Uterus (tissue), 3 donors: ENCODE measurements at regions not wholly inside any gene's neighbourhood (a gene's known extent, or its start where the extent isn't known, plus 50 kb on each side); places are given as distances from the start of the nearest gene placed in this dataset.
"Not testable (repeated sequence)": the region's sequence is repeated elsewhere in the genome, so short reads cannot be mapped to it uniquely, and the experiment has no call there.

Source experiments
- DNase-seq, 2 donors: peaks; one replicate each; pipeline ENCODE4 v3.0.0-alpha.2; 2019 to 2020
- H3K27ac ChIP-seq, 2 donors: fragments of 200-600 bp; sonication (generic); 1 replicate in 1 of 2; 2 replicates in 1 of 2; pipeline ENCODE4 v1.5.1; 2016 to 2018
- H3K27me3 ChIP-seq, 2 donors: fragments of 200-600 bp; sonication (generic); one replicate each; pipeline ENCODE4 v1.5.1; 2018 to 2019; ENCODE audit warnings: control low read depth in 1 of 2
- H3K36me3 ChIP-seq, 2 donors: fragments of 200-600 bp; sonication (generic); one replicate each; pipeline ENCODE4 v1.5.1; 2019; ENCODE audit warnings: control low read depth in 1 of 2
- H3K4me1 ChIP-seq, 2 donors: fragments of 200-600 bp; sonication (generic); one replicate each; pipeline ENCODE4 v1.5.1; 2018 to 2019; ENCODE audit warnings: control low read depth in 1 of 2
- H3K4me3 ChIP-seq, 2 donors: fragments of 200-600 bp; sonication (generic); 1 replicate in 1 of 2; 2 replicates in 1 of 2; pipeline ENCODE4 v1.5.1; 2018 to 2019; ENCODE audit warnings: mild to moderate bottlenecking in 1 of 2
- H3K9me3 ChIP-seq, 2 donors: fragments of 200-600 bp; sonication (generic); one replicate each; pipeline ENCODE4 v1.5.1; 2019; ENCODE audit warnings: control low read depth in 1 of 2
- CTCF ChIP-seq, 4 experiments: fragments of 200-600 bp in 2 of 4; fragments of 450-650 bp in 2 of 4; sonication (generic) in 2 of 4; IDR thresholded peaks; one replicate each; pipeline ENCODE4 v1.5.1; 2016 to 2019; ENCODE audit warnings: antibody characterized with exemption in 4 of 4, mild to moderate bottlenecking in 2 of 4, moderate library complexity in 1 of 4
- POLR2A ChIP-seq, 2 donors: fragments of 450-650 bp; IDR thresholded peaks; one replicate each; pipeline ENCODE4 v1.6.1; 2016; ENCODE audit warnings: antibody characterized with exemption in 2 of 2, mild to moderate bottlenecking in 1 of 2, moderate library complexity in 1 of 2
- intact Hi-C: fragments of 100-400 bp; cut with DNase I; formaldehyde crosslinking; loops from one replicate; pipeline ENCODE4 v1.15.1; 2023; ENCODE audit warnings: low total_unique reads
- donor health status: DM: yes; HTN: yes; CAD: no.

GRCh38 chr11:81792416-81792815, 941.2 kb downstream of the FAM181B start:
- no peaks in the 10 kb centered on the region for H3K36me3 ChIP-seq
- H3K9me3 ChIP-seq: no peaks in the 10 kb centered on the region
- H3K27me3 ChIP-seq: no peaks in the 10 kb centered on the region
- no peak overlapping the region for H3K4me3 ChIP-seq
- no peaks in the 10 kb centered on the region for H3K4me1 ChIP-seq
- intact Hi-C loops: no loop called here
- DNase-seq: no peak
- TF ChIP-seq CTCF (IDR thresholded peaks at IDR 0.05) (no peak), POLR2A (IDR thresholded peaks at IDR 0.05) (no peak)
- H3K27ac ChIP-seq: no peak overlapping the region

- Histone ChIP-seq H3K36me3 (no peaks in the 10 kb centered on the region), H3K9me3 (no peaks in the 10 kb centered on the region), H3K27ac (no peak overlapping the region), H3K27me3 (no peaks in the 10 kb centered on the region), H3K4me3 (no peak overlapping the region), H3K4me1 (no peaks in the 10 kb centered on the region)
- TF ChIP-seq CTCF (IDR thresholded peaks at IDR 0.05) (no peak), POLR2A (IDR thresholded peaks at IDR 0.05) (no peak)
- intact Hi-C loops: loop anchor here (10.0 kb wide), 1 partner anchor 347 kb away; no protein-coding TSS in a partner anchor
- no peak for DNase-seq
These were observed 946.0 kb downstream of the FAM181B start for GRCh38 chr11:81787584-81788049.

GRCh38 chr11:81772166-81772565, 961.5 kb downstream of the FAM181B start:
- TF ChIP-seq CTCF (IDR thresholded peaks at IDR 0.05) (no peak), POLR2A (IDR thresholded peaks at IDR 0.05) (no peak)
- Histone ChIP-seq H3K36me3 (no peaks in the 10 kb centered on the region), H3K4me1 (no peaks in the 10 kb centered on the region), H3K27me3 (no peaks in the 10 kb centered on the region), H3K9me3 (no peaks in the 10 kb centered on the region), H3K4me3 (no peak overlapping the region), H3K27ac (no peak overlapping the region)
- intact Hi-C loops: no loop called here
- peak in 1 of 2 donors; percentile 14 for DNase-seq

- DNase-seq, H3K4me1 ChIP-seq, H3K27me3 ChIP-seq, H3K27ac ChIP-seq, H3K9me3 ChIP-seq, intact Hi-C loops, H3K4me3 ChIP-seq, H3K36me3 ChIP-seq: not testable (repeated sequence)
These were observed 963.8 kb downstream of the FAM181B start for GRCh38 chr11:81769906-81770305.

GRCh38 chr11:81756864-81757595, 976.6 kb downstream of the FAM181B start:
- no peaks in the 10 kb centered on the region for H3K36me3 ChIP-seq
- intact Hi-C loops: no loop called here
- DNase-seq: no peak
- H3K4me1 ChIP-seq: no peaks in the 10 kb centered on the region
- H3K27ac ChIP-seq: no peak overlapping the region
- H3K4me3 ChIP-seq: no peak overlapping the region
- H3K27me3 ChIP-seq: no peaks in the 10 kb centered on the region
- TF ChIP-seq CTCF (IDR thresholded peaks at IDR 0.05) (no peak), POLR2A (IDR thresholded peaks at IDR 0.05) (no peak)
- no peaks in the 10 kb centered on the region for H3K9me3 ChIP-seq
